ENCODE measurements at regions not wholly inside any gene's neighbourhood (a gene's known extent, or its start where the extent isn't known, plus 50 kb on each side); places are given as distances from the start of the nearest gene placed in this dataset.

- no peak for TF ChIP-seq CTCF (IDR thresholded peaks at IDR 0.05; ENCODE audit: low read depth, low read length, missing control alignments)
- in situ Hi-C loops (cut with HindIII; ENCODE audit: low pct_ligation_motif_present, low sequenced_read_pairs) = no loop called here
- H3K36me3 ChIP-seq (replicated peaks) = no peaks in the 10 kb centered on the region
These were observed 169.5 kb upstream of the COL8A1 start for GRCh38 chr3:99468918-99469317.

GRCh38 chr3:99467420-99467819 is 171.0 kb upstream of the COL8A1 start:
- H3K27me3 ChIP-seq (replicated peaks) = no peaks in the 10 kb centered on the region
- no peak overlapping the region for H3K4me3 ChIP-seq (ENCODE audit: low read depth, low read length)
- no peak for TF ChIP-seq CTCF (IDR thresholded peaks at IDR 0.05; ENCODE audit: low read depth, low read length, missing control alignments)
- no peak for DNase-seq
- in situ Hi-C loops (cut with HindIII; ENCODE audit: low pct_ligation_motif_present, low sequenced_read_pairs) = no loop called here
- no peak overlapping the region for H3K27ac ChIP-seq
- H3K36me3 ChIP-seq (replicated peaks) = no peaks in the 10 kb centered on the region

More at GRCh38 chr3:99468918-99469317, 169.5 kb upstream of the COL8A1 start:
- H3K27ac ChIP-seq = no peak overlapping the region
- DNase-seq = no peak
- no peak overlapping the region for H3K4me3 ChIP-seq (ENCODE audit: low read depth, low read length)
- H3K27me3 ChIP-seq (replicated peaks) = no peaks in the 10 kb centered on the region

GRCh38 chr3:99466331-99466730 is 172.1 kb upstream of the COL8A1 start:
- H3K27me3 ChIP-seq (replicated peaks) = no peaks in the 10 kb centered on the region
- in situ Hi-C loops (cut with HindIII; ENCODE audit: low pct_ligation_motif_present, low sequenced_read_pairs) = no loop called here
- H3K36me3 ChIP-seq (replicated peaks) = no peaks in the 10 kb centered on the region
- no peak for DNase-seq
- no peak for TF ChIP-seq CTCF (IDR thresholded peaks at IDR 0.05; ENCODE audit: low read depth, low read length, missing control alignments)
- no peak overlapping the region for H3K4me3 ChIP-seq (ENCODE audit: low read depth, low read length)
- no peak overlapping the region for H3K27ac ChIP-seq

- no peak for TF ChIP-seq CTCF (IDR thresholded peaks at IDR 0.05; ENCODE audit: low read depth, low read length, missing control alignments)
- H3K27me3 ChIP-seq (replicated peaks) = no peaks in the 10 kb centered on the region
- in situ Hi-C loops (cut with HindIII; ENCODE audit: low pct_ligation_motif_present, low sequenced_read_pairs) = no loop called here
- no peak overlapping the region for H3K27ac ChIP-seq
- no peak for DNase-seq
- H3K4me3 ChIP-seq (ENCODE audit: low read depth, low read length) = no peak overlapping the region
- no peaks in the 10 kb centered on the region for H3K36me3 ChIP-seq (replicated peaks)
These were observed 180.4 kb upstream of the COL8A1 start for GRCh38 chr3:99458013-99458412.

- in situ Hi-C loops (cut with HindIII; ENCODE audit: low pct_ligation_motif_present, low sequenced_read_pairs) = no loop called here
- no peak overlapping the region for H3K4me3 ChIP-seq (ENCODE audit: low read depth, low read length)
- no peak for TF ChIP-seq CTCF (IDR thresholded peaks at IDR 0.05; ENCODE audit: low read depth, low read length, missing control alignments)
- H3K27me3 ChIP-seq (replicated peaks) = no peaks in the 10 kb centered on the region
- DNase-seq = no peak
- no peak overlapping the region for H3K27ac ChIP-seq
- H3K36me3 ChIP-seq (replicated peaks) = no peaks in the 10 kb centered on the region
These were observed 195.8 kb upstream of the COL8A1 start for GRCh38 chr3:99442599-99442998.

GRCh38 chr3:99439892-99440291 is 198.5 kb upstream of the COL8A1 start:
- H3K36me3 ChIP-seq (replicated peaks) = no peaks in the 10 kb centered on the region
- no peaks in the 10 kb centered on the region for H3K27me3 ChIP-seq (replicated peaks)
- in situ Hi-C loops (cut with HindIII; ENCODE audit: low pct_ligation_motif_present, low sequenced_read_pairs) = no loop called here
- H3K27ac ChIP-seq = no peak overlapping the region
- no peak for DNase-seq
- H3K4me3 ChIP-seq (ENCODE audit: low read depth, low read length) = no peak overlapping the region
- TF ChIP-seq CTCF (IDR thresholded peaks at IDR 0.05; ENCODE audit: low read depth, low read length, missing control alignments) = no peak
